HepG2 (cell line): ENCODE measurements at regions not wholly inside any gene's neighbourhood (a gene's known extent, or its start where the extent isn't known, plus 50 kb on each side); places are given as distances from the start of the nearest gene placed in this dataset.

ENCODE experiments used
- ATAC-seq: fragments of 200-7000 bp; cut with Tn5 transposase; 3 replicates; pipeline ENCODE4 v1.9.1; 2020; ENCODE audit warnings: mild to moderate bottlenecking, moderate library complexity
- BruUV-seq: library from RNA; stranded (reverse); fragments of 400-500 nt; replicated peaks from 2 replicates; lab custom pipeline; 2021; lab: Mats Ljungman, UMichigan
- CTCF ChIA-PET: fragments of 300-600 bp; formaldehyde crosslinking; extraction: SDS; loops from one replicate; lab custom pipeline; 2021; ENCODE audit warnings: low total read pairs, inconsistent platforms, low intra/inter-chr PET ratio; lab: Yijun Ruan, JAX
- POLR2A ChIA-PET: fragments of 350-600 bp; sonication (Branson Sonifier 250); formaldehyde crosslinking; loops from one replicate; lab custom pipeline; 2020; ENCODE audit warnings: antibody characterized with exemption, inconsistent platforms; lab: Yijun Ruan, JAX
- DNase-seq: peaks from one replicate; pipeline ENCODE4 v3.0.0-alpha.2; 2015; ENCODE audit warnings: low spot score
- FAIRE-seq: peaks from 3 replicates; lab custom pipeline; 2011; peaks lifted over from hg19 to GRCh38; lab: Jason Lieb, UNC
- H2AFZ ChIP-seq: one replicate; pipeline ENCODE4 v1.6.1; 2011; ENCODE audit warnings: low read length, inconsistent platforms
- H3K27ac ChIP-seq: fragments of 300-600 bp; 3 replicates; pipeline ENCODE4 v1.8.0; 2011; ENCODE audit warnings: mixed run types, mild to moderate bottlenecking, mixed read lengths, low read length, inconsistent platforms; ENCODE audit not compliant: insufficient read depth; ENCODE audit errors: extremely low read length
- H3K27me3 ChIP-seq, 2 experiments: fragments of 200-600 bp in 1 of 2; 2 replicates in 1 of 2; 3 replicates in 1 of 2; pipeline versions ENCODE4 v1.6.0 to v1.8.0; 2011; ENCODE audit warnings: low read length in 2 of 2, mild to moderate bottlenecking in 2 of 2, moderate library complexity in 2 of 2, inconsistent platforms in 1 of 2; ENCODE audit not compliant: insufficient read depth in 2 of 2, control insufficient read depth in 1 of 2
- H3K36me3 ChIP-seq, 2 experiments: fragments of 200-600 bp in 1 of 2; replicated peaks in 1 of 2; 2 replicates in 1 of 2; 3 replicates in 1 of 2; pipeline versions ENCODE4 v1.5.1 to v1.8.0; 2011; ENCODE audit warnings: low read length in 2 of 2, inconsistent platforms in 1 of 2; ENCODE audit not compliant: insufficient read depth in 2 of 2, control insufficient read depth in 1 of 2
- H3K4me1 ChIP-seq: 2 replicates; pipeline ENCODE4 v1.5.1; 2012; ENCODE audit warnings: low read length, inconsistent platforms; ENCODE audit not compliant: insufficient read depth
- H3K4me2 ChIP-seq: 2 replicates; pipeline ENCODE4 v1.6.0; 2011; ENCODE audit warnings: low read depth, low read length, inconsistent platforms
- H3K4me3 ChIP-seq, 3 experiments: fragments of 200-600 bp in 1 of 3; sonication (generic), shearing (Covaris generic) in 1 of 3; replicated peaks in 1 of 3; 2 replicates each; pipeline ENCODE4 v1.5.1; 2011 to 2016; ENCODE audit warnings: low read length in 3 of 3, inconsistent platforms in 2 of 3, low read depth in 2 of 3, mild to moderate bottlenecking in 2 of 3, control low read depth in 1 of 3, mixed read lengths in 1 of 3; ENCODE audit not compliant: insufficient read depth in 1 of 3
- H3K79me2 ChIP-seq: one replicate; pipeline ENCODE4 v1.6.1; 2011; ENCODE audit warnings: low read length, inconsistent platforms; ENCODE audit not compliant: insufficient read depth
- H3K9ac ChIP-seq: 2 replicates; pipeline ENCODE4 v1.6.0; 2011; ENCODE audit warnings: mild to moderate bottlenecking, low read depth, low read length, inconsistent platforms; ENCODE audit not compliant: insufficient read depth
- H3K9me3 ChIP-seq: 2 replicates; pipeline ENCODE4 v1.5.1; 2012; ENCODE audit warnings: mild to moderate bottlenecking, low read length
- H4K20me1 ChIP-seq: 2 replicates; pipeline ENCODE4 v1.6.0; 2011; ENCODE audit warnings: inconsistent platforms, mild to moderate bottlenecking, low read length, moderate library complexity; ENCODE audit not compliant: insufficient read depth
- AHR ChIP-seq: IDR thresholded peaks from 2 replicates; pipeline ENCODE4 v1.6.1; 2018; ENCODE audit warnings: missing genetic modification reagents, missing compliant biosample characterization
- ATAD3A ChIP-seq: sonication (generic); formaldehyde crosslinking; IDR thresholded peaks from 2 replicates; pipeline ENCODE4 v1.4.0; 2020; ENCODE audit warnings: missing genetic modification reagents
- DMAP1 ChIP-seq: IDR thresholded peaks from 2 replicates; pipeline ENCODE4 v1.6.1; 2016
- RAD21 ChIP-seq: fragments of 450-650 bp; formaldehyde crosslinking; IDR thresholded peaks from 2 replicates; pipeline ENCODE4 v1.5.0; 2020; ENCODE audit warnings: mild to moderate bottlenecking
- SMC3 ChIP-seq: IDR thresholded peaks from 2 replicates; pipeline ENCODE4 v1.6.1; 2011; ENCODE audit warnings: low read length, improper control_type of control experiment
- SUZ12 ChIP-seq: fragments of 150-350 bp; IDR thresholded peaks from 2 replicates; pipeline ENCODE4 v1.6.1; 2014; ENCODE audit warnings: low read depth, low read length
- ZBTB21 ChIP-seq: sonication (generic); formaldehyde crosslinking; IDR thresholded peaks from 2 replicates; pipeline ENCODE4 v1.4.0; 2020; ENCODE audit warnings: missing genetic modification reagents
- ZNF432 ChIP-seq: sonication (generic); formaldehyde crosslinking; IDR thresholded peaks from 2 replicates; pipeline ENCODE4 v1.5.0; 2020; ENCODE audit warnings: missing genetic modification reagents, mild to moderate bottlenecking, borderline replicate concordance
- ZNF691 ChIP-seq: sonication (generic); formaldehyde crosslinking; IDR thresholded peaks from 2 replicates; pipeline ENCODE4 v1.4.0; 2020; ENCODE audit warnings: missing genetic modification reagents, low read depth, mild to moderate bottlenecking, borderline replicate concordance
- WGBS: methylation state at CpG from one replicate; pipeline ENCODE4 v1.1.6; 2017; ENCODE audit warnings: low lambda C conversion rate; 5-methylcytosine and 5-hydroxymethylcytosine counted together
- in situ Hi-C: cut with HindIII; loops from 2 replicates; pipeline ENCODE4 v1.10.0; 2017; ENCODE audit warnings: low pct_unique_long_range_greater_than_20kb; ENCODE audit not compliant: extremely low pct_ligation_motif_present
- intact Hi-C: fragments of 100-400 bp; cut with micrococcal nuclease; formaldehyde crosslinking; loops from one replicate; pipeline ENCODE4 v1.10.0; 2022; ENCODE audit not compliant: unreplicated experiment
- TF ChIP-seq, protein P1 (sequence below): sonication (generic); formaldehyde crosslinking; IDR thresholded peaks from 2 replicates; pipeline ENCODE4 v1.5.0; 2020; ENCODE audit warnings: mild to moderate bottlenecking, missing genetic modification reagents, moderate library complexity

DNA sequence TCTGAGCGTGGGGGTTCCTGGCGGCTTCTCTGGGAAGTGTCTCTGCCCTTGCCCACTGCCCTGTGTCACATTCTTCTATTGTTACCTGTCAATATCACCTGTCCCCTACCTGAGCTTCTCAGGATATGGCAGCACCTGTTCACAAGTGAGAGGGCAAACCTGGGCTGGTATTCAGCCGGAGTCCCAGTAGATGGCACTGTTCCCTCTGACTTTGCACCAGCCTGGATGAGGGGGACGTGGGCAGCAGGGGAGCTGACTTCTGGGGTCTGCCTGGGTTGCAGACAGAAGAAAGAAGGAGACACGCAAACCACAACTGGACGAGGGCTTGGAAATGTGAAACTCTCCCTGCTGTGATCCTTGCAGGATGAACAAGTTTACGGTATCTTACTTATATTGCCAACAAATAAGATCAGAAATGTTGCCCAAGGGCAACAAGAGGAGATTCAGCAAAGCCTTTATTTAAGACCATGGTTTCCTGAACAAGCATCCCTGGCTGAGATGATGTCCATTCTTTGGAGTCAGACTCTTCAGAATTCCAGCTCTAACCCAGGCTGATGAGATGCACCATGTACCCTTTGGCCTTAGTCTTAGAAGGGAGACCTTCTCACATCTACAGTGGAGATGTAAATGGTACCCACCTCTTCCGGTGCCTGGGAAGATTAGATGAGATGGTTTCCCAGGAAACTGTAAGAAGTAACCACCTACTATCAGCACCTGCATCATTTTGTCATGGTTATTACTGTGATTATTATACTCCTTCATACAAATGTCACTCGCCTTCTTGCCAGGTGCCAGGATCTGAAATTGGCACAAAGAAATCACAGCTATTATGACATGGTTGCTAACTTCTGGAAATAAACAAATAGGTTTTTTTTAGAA lies 400.0 kb upstream of the CDH4 start (continued):
- TF ChIP-seq ZNF691: no peak
- TF ChIP-seq ZBTB21 (CRISPR knock-in tag): no peak
- TF ChIP-seq, protein P1, sequence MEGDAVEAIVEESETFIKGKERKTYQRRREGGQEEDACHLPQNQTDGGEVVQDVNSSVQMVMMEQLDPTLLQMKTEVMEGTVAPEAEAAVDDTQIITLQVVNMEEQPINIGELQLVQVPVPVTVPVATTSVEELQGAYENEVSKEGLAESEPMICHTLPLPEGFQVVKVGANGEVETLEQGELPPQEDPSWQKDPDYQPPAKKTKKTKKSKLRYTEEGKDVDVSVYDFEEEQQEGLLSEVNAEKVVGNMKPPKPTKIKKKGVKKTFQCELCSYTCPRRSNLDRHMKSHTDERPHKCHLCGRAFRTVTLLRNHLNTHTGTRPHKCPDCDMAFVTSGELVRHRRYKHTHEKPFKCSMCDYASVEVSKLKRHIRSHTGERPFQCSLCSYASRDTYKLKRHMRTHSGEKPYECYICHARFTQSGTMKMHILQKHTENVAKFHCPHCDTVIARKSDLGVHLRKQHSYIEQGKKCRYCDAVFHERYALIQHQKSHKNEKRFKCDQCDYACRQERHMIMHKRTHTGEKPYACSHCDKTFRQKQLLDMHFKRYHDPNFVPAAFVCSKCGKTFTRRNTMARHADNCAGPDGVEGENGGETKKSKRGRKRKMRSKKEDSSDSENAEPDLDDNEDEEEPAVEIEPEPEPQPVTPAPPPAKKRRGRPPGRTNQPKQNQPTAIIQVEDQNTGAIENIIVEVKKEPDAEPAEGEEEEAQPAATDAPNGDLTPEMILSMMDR: peak; percentile 77
- TF ChIP-seq RAD21 (CRISPR knock-in tag): peak; percentile 49
- TF ChIP-seq SMC3: peak; percentile 41

- TF ChIP-seq SUZ12: no peak
- TF ChIP-seq AHR (CRISPR knock-in tag): no peak
- TF ChIP-seq DMAP1 (CRISPR knock-in tag): no peak
- no peak for TF ChIP-seq ZNF432 (CRISPR knock-in tag)
- TF ChIP-seq ATAD3A (CRISPR knock-in tag): no peak
- H3K9me3 ChIP-seq: peaks cover 51% of the 10 kb centered on the region
- BruUV-seq: no TSS peak
- ATAC-seq (no peak), DNase-seq (no peak), FAIRE-seq (no peak)
- H3K36me3 ChIP-seq: no peaks in the 10 kb centered on the region
- CTCF ChIA-PET: no interaction called here
- H3K4me1 ChIP-seq: no peaks in the 10 kb centered on the region
- H3K9ac ChIP-seq: no peak overlapping the region
- no peak overlapping the region for H3K4me3 ChIP-seq
- H3K79me2 ChIP-seq: no peaks in the 10 kb centered on the region
- no peak overlapping the region for H2AFZ ChIP-seq
- POLR2A ChIA-PET: no interaction called here
- no peak overlapping the region for H3K4me2 ChIP-seq
- WGBS: 4% methylated on average over 6 of the region's 6 CpGs
- H3K27ac ChIP-seq: no peak overlapping the region
- no peaks in the 10 kb centered on the region for H4K20me1 ChIP-seq
- H3K27me3 ChIP-seq: no peaks in the 10 kb centered on the region
- intact Hi-C loops (no loop called here), in situ Hi-C loops (no loop called here)
These were observed 394.4 kb upstream of the CDH4 start for GRCh38 chr20:60857708-60858107.
